Tibial nerve (tissue), 4 donors: ENCODE measurements at regions not wholly inside any gene's neighbourhood (a gene's known extent, or its start where the extent isn't known, plus 50 kb on each side); places are given as distances from the start of the nearest gene placed in this dataset.

ENCODE experiments used
- DNase-seq, 2 donors: peaks; one replicate each; pipeline ENCODE4 v3.0.0-alpha.2; 2019; ENCODE audit warnings: low spot score in 2 of 2
- H3K27ac ChIP-seq, 4 donors: fragments of 200-600 bp; sonication (generic) in 3 of 4; one replicate each; pipeline ENCODE4 v1.5.1; 2017 to 2019; ENCODE audit warnings: mild to moderate bottlenecking in 1 of 4
- H3K27me3 ChIP-seq, 2 donors: fragments of 200-600 bp; sonication (generic) in 1 of 2; one replicate each; pipeline versions ENCODE4 v1.5.1 to v1.6.0; 2017 to 2019
- H3K36me3 ChIP-seq, 3 donors: fragments of 200-600 bp; sonication (generic); one replicate each; pipeline ENCODE4 v1.5.1; 2018 to 2019
- H3K4me1 ChIP-seq, 4 donors: fragments of 200-600 bp; sonication (generic) in 3 of 4; one replicate each; pipeline ENCODE4 v1.5.1; 2017 to 2019
- H3K4me3 ChIP-seq, 4 donors: fragments of 200-600 bp; sonication (generic) in 3 of 4; one replicate each; pipeline ENCODE4 v1.5.1; 2017 to 2019; ENCODE audit warnings: mild to moderate bottlenecking in 1 of 4, moderate library complexity in 1 of 4
- H3K9me3 ChIP-seq, 4 donors: fragments of 200-600 bp; sonication (generic) in 3 of 4; one replicate each; pipeline ENCODE4 v1.5.1; 2017 to 2019
- EP300 ChIP-seq, 2 donors: sonication (generic); formaldehyde crosslinking; IDR thresholded peaks; one replicate each; pipeline ENCODE4 v1.6.1; 2017; ENCODE audit warnings: antibody characterized with exemption in 2 of 2, mild to moderate bottlenecking in 1 of 2
- POLR2A ChIP-seq, 2 donors: fragments of 450-650 bp; IDR thresholded peaks; one replicate each; pipeline ENCODE4 v1.6.1; 2017; ENCODE audit warnings: antibody characterized with exemption in 2 of 2, mild to moderate bottlenecking in 2 of 2, moderate library complexity in 2 of 2
- whole genome bisulfite sequencing, 2 donors: methylation state at CpG; one replicate each; pipeline ENCODE4 v1.1.5; 2018; 5-methylcytosine and 5-hydroxymethylcytosine counted together
- TF ChIP-seq, protein P1 (sequence below), 5 experiments: fragments of 200-600 bp in 3 of 5; fragments of 450-650 bp in 2 of 5; sonication (generic) in 3 of 5; IDR thresholded peaks; one replicate each; pipeline ENCODE4 v1.5.1; 2016 to 2019; ENCODE audit warnings: antibody characterized with exemption in 5 of 5, mild to moderate bottlenecking in 3 of 5, moderate library complexity in 2 of 5

DNA sequence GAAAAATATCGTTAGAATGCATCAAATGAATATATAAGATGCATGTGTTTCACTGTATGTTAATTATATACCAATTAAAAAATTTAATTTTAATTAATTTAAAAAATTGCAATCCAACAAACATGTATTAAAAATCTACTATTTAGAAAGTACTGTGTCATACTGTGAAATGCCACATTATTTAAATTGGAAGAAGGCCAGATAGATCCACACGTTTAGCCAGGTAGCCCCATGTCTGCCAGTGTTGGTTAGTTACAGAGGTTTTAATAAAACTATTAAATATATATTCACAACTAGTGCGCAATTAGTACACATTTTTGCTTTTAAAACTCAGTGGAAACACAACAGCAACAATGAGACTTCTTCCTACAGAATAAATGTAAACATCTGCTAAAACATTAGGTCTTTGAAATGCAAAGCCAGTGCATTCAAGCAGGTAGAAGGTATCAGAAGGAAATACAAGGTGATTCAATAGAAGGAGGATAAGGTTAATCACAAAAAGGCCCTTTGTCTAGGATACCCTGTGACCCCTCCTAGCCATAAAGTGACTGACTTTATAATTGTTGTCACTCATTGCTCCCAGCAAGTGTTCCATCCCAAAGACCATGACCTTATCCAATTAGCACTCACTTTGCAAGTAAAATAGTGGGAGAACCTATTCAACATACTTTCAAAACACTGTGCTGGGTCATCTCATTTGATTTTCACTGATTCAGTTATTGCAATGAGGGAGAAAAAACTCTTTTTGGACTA, 211.5 kb downstream of the TTLL7 start:
- Histone ChIP-seq H3K4me1 (no peaks in the 10 kb centered on the region), H3K27me3 (no peaks in the 10 kb centered on the region), H3K4me3 (no peak overlapping the region), H3K36me3 (no peaks in the 10 kb centered on the region), H3K27ac (no peak overlapping the region), H3K9me3 (peaks cover 0 to 11% (median 0%) of the 10 kb centered on the region in 4 donors)
- no peak for DNase-seq
- TF ChIP-seq, protein P1, sequence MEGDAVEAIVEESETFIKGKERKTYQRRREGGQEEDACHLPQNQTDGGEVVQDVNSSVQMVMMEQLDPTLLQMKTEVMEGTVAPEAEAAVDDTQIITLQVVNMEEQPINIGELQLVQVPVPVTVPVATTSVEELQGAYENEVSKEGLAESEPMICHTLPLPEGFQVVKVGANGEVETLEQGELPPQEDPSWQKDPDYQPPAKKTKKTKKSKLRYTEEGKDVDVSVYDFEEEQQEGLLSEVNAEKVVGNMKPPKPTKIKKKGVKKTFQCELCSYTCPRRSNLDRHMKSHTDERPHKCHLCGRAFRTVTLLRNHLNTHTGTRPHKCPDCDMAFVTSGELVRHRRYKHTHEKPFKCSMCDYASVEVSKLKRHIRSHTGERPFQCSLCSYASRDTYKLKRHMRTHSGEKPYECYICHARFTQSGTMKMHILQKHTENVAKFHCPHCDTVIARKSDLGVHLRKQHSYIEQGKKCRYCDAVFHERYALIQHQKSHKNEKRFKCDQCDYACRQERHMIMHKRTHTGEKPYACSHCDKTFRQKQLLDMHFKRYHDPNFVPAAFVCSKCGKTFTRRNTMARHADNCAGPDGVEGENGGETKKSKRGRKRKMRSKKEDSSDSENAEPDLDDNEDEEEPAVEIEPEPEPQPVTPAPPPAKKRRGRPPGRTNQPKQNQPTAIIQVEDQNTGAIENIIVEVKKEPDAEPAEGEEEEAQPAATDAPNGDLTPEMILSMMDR (IDR thresholded peaks at IDR 0.05), result no peak
- no peak for TF ChIP-seq EP300 (IDR thresholded peaks at IDR 0.05)
- no peak for TF ChIP-seq POLR2A (IDR thresholded peaks at IDR 0.05)
- 81 to 82% methylated on average over 3 of the region's 3 CpGs for WGBS, 2 donors

DNA sequence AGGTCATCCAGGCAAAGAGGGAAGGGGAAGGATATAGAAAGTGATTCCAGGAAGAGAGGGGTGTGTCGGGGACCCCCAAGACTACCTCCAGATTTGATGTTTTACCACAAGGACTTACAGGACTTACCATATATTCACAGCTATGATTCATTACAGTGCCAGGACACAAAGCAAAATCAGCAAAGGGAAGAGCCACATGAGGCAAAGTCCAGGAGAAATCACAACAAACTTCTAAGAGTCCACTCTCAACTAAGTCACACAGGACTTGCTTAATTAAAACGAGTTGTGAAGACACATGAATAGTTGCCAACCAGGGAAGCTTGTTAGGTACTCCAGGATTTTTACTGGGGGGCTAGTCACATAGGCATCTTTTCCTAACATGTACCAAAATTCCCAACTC, 217.3 kb downstream of the TTLL7 start:
- TF ChIP-seq, protein P1 (IDR thresholded peaks at IDR 0.05), result no peak
- TF ChIP-seq EP300 (IDR thresholded peaks at IDR 0.05) (no peak), POLR2A (IDR thresholded peaks at IDR 0.05) (no peak)
- Histone ChIP-seq H3K4me1 (no peaks in the 10 kb centered on the region), H3K27ac (no peak overlapping the region), H3K9me3 (peaks cover 0 to 11% (median 0%) of the 10 kb centered on the region in 4 donors), H3K36me3 (no peaks in the 10 kb centered on the region), H3K4me3 (no peak overlapping the region), H3K27me3 (no peaks in the 10 kb centered on the region)
- no peak for DNase-seq
- 88 to 90% methylated on average over 2 of the region's 2 CpGs for WGBS, 2 donors

DNA sequence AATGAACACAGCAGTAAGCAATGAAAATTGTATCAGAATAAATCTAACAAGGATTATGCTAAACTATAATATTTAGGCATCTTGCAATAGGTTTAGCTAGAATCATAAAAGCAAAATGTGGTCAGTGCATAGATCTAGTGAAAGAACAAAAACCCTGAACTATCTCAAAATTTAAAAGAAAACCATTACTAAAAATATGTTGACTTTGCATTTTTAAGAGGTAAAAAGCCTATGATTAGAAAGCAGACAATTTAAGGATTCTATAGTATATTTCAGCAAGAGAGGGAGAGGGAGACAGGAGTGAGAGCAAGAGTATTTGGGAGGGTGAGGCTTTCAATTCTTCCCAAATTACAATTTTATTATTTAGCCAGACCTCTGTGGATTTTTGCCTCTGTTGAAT, 219.4 kb downstream of the TTLL7 start:
- Histone ChIP-seq H3K4me1 (no peaks in the 10 kb centered on the region), H3K27me3 (no peaks in the 10 kb centered on the region), H3K9me3 (peaks cover 0 to 11% (median 0%) of the 10 kb centered on the region in 4 donors), H3K4me3 (no peak overlapping the region), H3K36me3 (no peaks in the 10 kb centered on the region), H3K27ac (no peak overlapping the region)
- DNase-seq, result no peak
- TF ChIP-seq POLR2A (IDR thresholded peaks at IDR 0.05) (no peak), EP300 (IDR thresholded peaks at IDR 0.05) (no peak)
- TF ChIP-seq, protein P1 (IDR thresholded peaks at IDR 0.05), result no peak

DNA sequence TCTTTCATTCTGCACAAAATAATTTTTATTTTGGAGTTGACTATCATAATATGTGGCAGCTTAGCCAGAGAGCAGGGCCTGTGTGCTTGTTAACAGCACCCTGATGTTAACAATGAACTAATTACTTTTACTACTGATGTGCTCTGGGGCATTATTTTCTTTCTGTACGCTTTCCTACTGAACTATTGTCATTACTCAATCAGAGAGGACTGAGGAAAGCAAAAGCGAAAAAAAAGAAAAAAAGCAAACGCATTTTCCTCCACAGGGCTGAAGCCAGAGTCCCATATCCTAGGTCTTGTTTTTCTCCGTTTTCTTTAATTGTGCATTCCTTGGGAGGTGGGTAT, 221.2 kb downstream of the TTLL7 start:
- Histone ChIP-seq H3K4me1 (no peaks in the 10 kb centered on the region), H3K4me3 (no peak overlapping the region), H3K9me3 (no peaks in the 10 kb centered on the region), H3K36me3 (no peaks in the 10 kb centered on the region), H3K27ac (no peak overlapping the region), H3K27me3 (no peaks in the 10 kb centered on the region)
- 89% methylated on average over 4 of the region's 4 CpGs for WGBS, 2 donors
- TF ChIP-seq, protein P1 (IDR thresholded peaks at IDR 0.05), result no peak
- no peak for TF ChIP-seq POLR2A (IDR thresholded peaks at IDR 0.05)
- DNase-seq, result no peak

DNA sequence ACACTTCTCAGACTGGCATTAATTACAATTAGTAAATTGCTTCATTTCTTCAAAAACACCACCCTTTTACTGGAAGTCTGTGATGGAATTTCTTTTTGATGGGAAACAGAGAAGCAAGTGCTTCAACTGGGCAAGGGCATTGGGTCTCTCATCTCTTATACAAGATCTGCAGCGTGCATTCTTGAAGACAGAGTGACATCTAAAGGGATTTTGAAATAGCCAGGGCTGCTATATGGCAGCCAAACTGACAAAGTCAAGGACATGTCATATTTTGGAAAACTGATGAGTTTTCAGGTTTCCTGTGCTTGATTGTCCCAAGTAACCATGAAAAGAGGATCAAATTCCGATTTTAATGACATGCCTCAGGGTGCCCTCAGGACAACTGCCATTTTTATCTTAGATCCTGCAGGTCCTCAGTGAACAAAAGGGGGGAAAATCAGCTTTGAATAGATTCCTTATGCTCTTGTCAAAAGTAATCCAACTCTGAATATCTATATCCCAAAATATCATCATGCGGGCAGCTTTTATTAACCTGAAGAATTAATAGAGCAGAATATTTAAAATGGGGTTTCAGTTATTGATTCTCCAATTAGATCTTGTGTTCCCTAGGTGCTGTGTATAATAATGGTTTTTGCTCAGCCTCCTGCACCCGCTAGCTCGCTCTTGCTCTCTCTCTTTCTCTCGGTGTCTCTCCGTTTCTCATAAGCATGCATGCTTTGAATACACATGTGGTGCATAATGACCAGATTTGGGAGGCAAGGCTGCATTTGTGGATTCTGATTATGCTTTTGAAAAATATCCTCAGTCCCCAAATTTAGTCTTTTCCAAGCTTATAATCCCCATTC, 221.8 kb downstream of the TTLL7 start:
- DNase-seq, result no peak
- no peaks in the 10 kb centered on the region for H3K9me3 ChIP-seq
- WGBS, 2 donors, result 89 to 92% methylated on average over 7 of the region's 7 CpGs
- no peak for TF ChIP-seq EP300 (IDR thresholded peaks at IDR 0.05)
- no peak for TF ChIP-seq POLR2A (IDR thresholded peaks at IDR 0.05)
- TF ChIP-seq, protein P1 (IDR thresholded peaks at IDR 0.05), result no peak
- H3K36me3 ChIP-seq, result no peaks in the 10 kb centered on the region
- no peak overlapping the region for H3K27ac ChIP-seq
- no peaks in the 10 kb centered on the region for H3K27me3 ChIP-seq
- H3K4me1 ChIP-seq, result no peaks in the 10 kb centered on the region
- H3K4me3 ChIP-seq, result no peak overlapping the region
